AG04450 (cell line): ENCODE measurements at regions not wholly inside any gene's neighbourhood (a gene's known extent, or its start where the extent isn't known, plus 50 kb on each side); places are given as distances from the start of the nearest gene placed in this dataset.

Experiments
- CTCF ChIA-PET: fragments of 300-600, 350-600 bp; formaldehyde crosslinking; extraction: SDS; loops from one replicate; lab custom pipeline; 2022; ENCODE audit warnings: antibody characterized with exemption, inconsistent platforms; lab: Charles Lee
- POLR2A ChIA-PET: fragments of 350-600 bp; formaldehyde crosslinking; extraction: SDS; loops from one replicate; lab custom pipeline; 2021; ENCODE audit warnings: antibody characterized with exemption, inconsistent platforms; lab: Yijun Ruan, JAX
- DNase-seq: peaks from one replicate; pipeline ENCODE4 v3.0.0-alpha.2; 2011; ENCODE audit warnings: low read depth, low spot score
- H3K27ac ChIP-seq: one replicate; pipeline ENCODE4 v1.5.1; 2012; ENCODE audit warnings: low read depth, low read length, control low read depth
- H3K27me3 ChIP-seq: one replicate; pipeline ENCODE4 v1.6.0; 2012; ENCODE audit warnings: low read length; ENCODE audit not compliant: control insufficient read depth, insufficient read depth
- H3K4me3 ChIP-seq: 2 replicates; pipeline ENCODE4 v1.5.1; 2011; ENCODE audit warnings: mild to moderate bottlenecking, low read depth, low read length, control low read depth
- H3K9me3 ChIP-seq: 2 replicates; pipeline ENCODE4 v1.5.1; 2012; ENCODE audit warnings: low read length; ENCODE audit not compliant: control insufficient read depth, insufficient read depth
- TF ChIP-seq, protein P1 (sequence below): IDR thresholded peaks from 2 replicates; pipeline ENCODE4 v1.5.1; 2011; ENCODE audit warnings: low read depth, low read length, control low read depth, inconsistent platforms

DNA sequence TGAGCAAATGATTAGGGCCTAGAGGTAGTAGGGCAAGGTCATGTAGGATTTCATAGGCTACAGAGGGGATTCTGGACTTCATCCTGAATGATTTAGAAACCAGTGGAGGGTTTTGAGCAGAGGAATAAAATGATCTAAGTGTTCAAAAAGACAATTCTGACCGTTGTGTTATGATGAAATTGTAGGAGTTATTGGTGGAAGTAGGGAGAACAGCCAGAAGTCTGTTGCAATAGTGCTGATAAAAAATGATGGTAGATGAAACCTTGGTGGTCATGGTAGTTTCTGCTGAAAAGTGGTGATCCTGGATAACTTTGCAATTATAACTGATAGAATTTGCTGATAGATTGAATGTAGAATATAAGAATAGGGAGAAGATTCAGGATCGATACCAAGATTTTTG is 60.2 kb downstream of the MID1IP1 start:
- no peak overlapping the region for H3K4me3 ChIP-seq
- TF ChIP-seq, protein P1, sequence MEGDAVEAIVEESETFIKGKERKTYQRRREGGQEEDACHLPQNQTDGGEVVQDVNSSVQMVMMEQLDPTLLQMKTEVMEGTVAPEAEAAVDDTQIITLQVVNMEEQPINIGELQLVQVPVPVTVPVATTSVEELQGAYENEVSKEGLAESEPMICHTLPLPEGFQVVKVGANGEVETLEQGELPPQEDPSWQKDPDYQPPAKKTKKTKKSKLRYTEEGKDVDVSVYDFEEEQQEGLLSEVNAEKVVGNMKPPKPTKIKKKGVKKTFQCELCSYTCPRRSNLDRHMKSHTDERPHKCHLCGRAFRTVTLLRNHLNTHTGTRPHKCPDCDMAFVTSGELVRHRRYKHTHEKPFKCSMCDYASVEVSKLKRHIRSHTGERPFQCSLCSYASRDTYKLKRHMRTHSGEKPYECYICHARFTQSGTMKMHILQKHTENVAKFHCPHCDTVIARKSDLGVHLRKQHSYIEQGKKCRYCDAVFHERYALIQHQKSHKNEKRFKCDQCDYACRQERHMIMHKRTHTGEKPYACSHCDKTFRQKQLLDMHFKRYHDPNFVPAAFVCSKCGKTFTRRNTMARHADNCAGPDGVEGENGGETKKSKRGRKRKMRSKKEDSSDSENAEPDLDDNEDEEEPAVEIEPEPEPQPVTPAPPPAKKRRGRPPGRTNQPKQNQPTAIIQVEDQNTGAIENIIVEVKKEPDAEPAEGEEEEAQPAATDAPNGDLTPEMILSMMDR: no peak
- ChIA-PET POLR2A (no interaction called here), CTCF (no interaction called here)
- H3K27me3 ChIP-seq: no peaks in the 10 kb centered on the region
- no peaks in the 10 kb centered on the region for H3K9me3 ChIP-seq
- H3K27ac ChIP-seq: no peak overlapping the region
- no peak for DNase-seq

DNA sequence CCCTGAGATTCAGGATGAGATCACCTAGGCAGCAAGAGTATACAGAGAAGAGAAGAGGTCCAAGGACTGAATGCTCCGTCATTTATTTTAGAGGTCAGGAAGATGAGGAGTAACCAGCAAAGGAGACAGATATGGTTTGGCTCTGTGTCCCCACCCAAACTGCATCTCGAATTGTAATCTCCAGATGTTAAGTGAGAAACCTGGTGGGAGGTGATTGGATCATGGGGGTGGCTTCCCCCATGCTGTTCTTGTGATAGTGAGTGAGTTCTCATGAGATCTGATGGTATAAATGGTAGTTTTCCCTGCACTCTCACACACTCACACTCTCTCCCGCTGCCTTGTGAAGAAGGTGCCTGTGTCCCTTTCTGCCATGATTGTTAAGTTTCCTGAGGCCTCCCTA is 60.8 kb downstream of the MID1IP1 start:
- no peak for DNase-seq
- no peaks in the 10 kb centered on the region for H3K27me3 ChIP-seq
- ChIA-PET CTCF (no interaction called here), POLR2A (no interaction called here)
- no peaks in the 10 kb centered on the region for H3K9me3 ChIP-seq
- TF ChIP-seq, protein P1: no peak
- H3K4me3 ChIP-seq: no peak overlapping the region
- H3K27ac ChIP-seq: no peak overlapping the region

DNA sequence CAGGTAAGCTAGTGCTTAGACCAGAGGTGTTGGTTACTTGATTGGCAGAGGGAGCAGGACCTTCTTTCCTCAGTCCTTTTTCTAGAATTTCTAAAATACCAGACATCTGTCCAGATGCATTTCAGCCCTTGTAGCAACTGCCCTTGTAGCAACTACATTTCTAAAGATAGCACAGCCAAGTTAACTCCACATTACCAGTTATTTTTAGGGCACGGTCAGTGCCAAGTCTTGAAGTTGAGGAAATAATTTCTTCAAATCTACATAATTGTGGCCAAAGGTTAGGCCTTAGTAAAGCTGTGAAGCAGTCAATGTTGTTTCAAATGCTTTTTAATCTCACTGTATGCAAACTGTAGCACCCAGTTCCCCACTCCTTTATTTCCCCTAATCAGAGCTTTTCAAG is 62.9 kb downstream of the MID1IP1 start:
- Histone ChIP-seq H3K27ac (no peak overlapping the region), H3K4me3 (no peak overlapping the region), H3K27me3 (no peaks in the 10 kb centered on the region), H3K9me3 (no peaks in the 10 kb centered on the region)
- ChIA-PET POLR2A (no interaction called here), CTCF (no interaction called here)
- TF ChIP-seq, protein P1: no peak
- DNase-seq: no peak

DNA sequence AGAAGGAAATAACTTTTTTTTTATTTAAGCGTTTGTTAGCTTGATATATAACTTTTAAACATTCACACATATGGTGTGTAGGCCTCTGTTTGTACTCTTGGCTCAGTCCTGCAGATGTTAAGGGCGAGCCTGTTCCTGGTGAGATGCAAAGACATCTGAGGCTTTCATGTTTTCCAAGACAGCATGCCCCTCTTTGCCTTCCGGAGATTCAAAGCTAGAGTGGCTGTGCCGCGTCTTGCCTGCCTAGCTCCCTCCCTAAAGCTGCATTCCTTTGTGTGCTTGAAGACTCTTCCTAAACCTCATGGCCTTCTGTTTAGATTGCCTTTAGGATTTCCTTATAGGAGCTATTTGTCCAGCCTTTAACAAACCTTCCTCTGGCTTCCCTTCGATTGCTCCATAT is 67.1 kb downstream of the MID1IP1 start:
- no peak overlapping the region for H3K4me3 ChIP-seq
- CTCF ChIA-PET: no interaction called here
- POLR2A ChIA-PET: no interaction called here
- no peak overlapping the region for H3K27ac ChIP-seq
- TF ChIP-seq, protein P1: no peak
- no peaks in the 10 kb centered on the region for H3K27me3 ChIP-seq
- no peak for DNase-seq
- H3K9me3 ChIP-seq: no peaks in the 10 kb centered on the region

DNA sequence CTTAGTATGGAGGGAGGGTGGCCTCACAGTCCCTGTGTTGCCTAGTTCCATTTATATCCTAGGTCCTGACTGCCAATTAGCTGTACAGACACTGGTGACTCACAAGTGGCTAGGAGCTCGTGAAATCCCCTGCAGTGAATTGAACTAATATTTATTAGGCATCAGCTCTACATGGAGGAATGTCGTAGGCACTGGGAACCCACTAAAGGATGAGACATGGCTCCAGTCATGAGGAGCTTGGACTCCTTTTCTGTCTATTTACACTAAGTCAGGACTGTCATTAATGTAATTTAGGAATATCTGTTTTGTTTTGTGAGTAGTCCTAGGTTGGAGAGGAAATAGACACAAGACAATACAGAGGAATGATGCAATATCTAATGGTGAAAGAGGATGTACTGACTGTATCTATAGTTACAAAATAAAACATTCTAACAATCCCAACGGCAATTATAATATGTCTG is 67.7 kb downstream of the MID1IP1 start:
- Histone ChIP-seq H3K4me3 (no peak overlapping the region), H3K27ac (no peak overlapping the region), H3K27me3 (no peaks in the 10 kb centered on the region), H3K9me3 (no peaks in the 10 kb centered on the region)
- TF ChIP-seq, protein P1: no peak
- ChIA-PET POLR2A (no interaction called here), CTCF (interaction anchor here (1.5 kb wide), 1 partner anchor 9 kb away, joined by 3 read pairs; no protein-coding TSS in a partner anchor)
- no peak for DNase-seq
